IPS-18a (cell line): ENCODE measurements at regions not wholly inside any gene's neighbourhood (a gene's known extent, or its start where the extent isn't known, plus 50 kb on each side); places are given as distances from the start of the nearest gene placed in this dataset.
A peak's percentile ranks its signal among the peaks of the same experiment; 100 is the strongest.
"Not testable (repeated sequence)": the region's sequence is repeated elsewhere in the genome, so short reads cannot be mapped to it uniquely, and the experiment has no call there.

Source experiments
- H3K27ac ChIP-seq: one replicate; pipeline ENCODE4 v1.5.1; 2013; ENCODE audit warnings: low read length
- H3K27me3 ChIP-seq: one replicate; pipeline ENCODE4 v1.6.1; 2013; ENCODE audit warnings: mild to moderate bottlenecking, low read length; ENCODE audit not compliant: control insufficient read depth, insufficient read depth
- H3K36me3 ChIP-seq: one replicate; pipeline ENCODE4 v1.6.1; 2013; ENCODE audit warnings: low read depth, low read length; ENCODE audit not compliant: control insufficient read depth
- H3K4me1 ChIP-seq: one replicate; pipeline ENCODE4 v1.6.1; 2013; ENCODE audit warnings: low read depth, low read length; ENCODE audit not compliant: control insufficient read depth
- H3K4me3 ChIP-seq: one replicate; pipeline ENCODE4 v1.5.1; 2013; ENCODE audit warnings: low read length
- H3K9ac ChIP-seq: one replicate; pipeline ENCODE4 v1.6.1; 2013; ENCODE audit warnings: mild to moderate bottlenecking, low read length, moderate library complexity
- H3K9me3 ChIP-seq: one replicate; pipeline ENCODE4 v1.6.1; 2013; ENCODE audit warnings: low read depth, low read length; ENCODE audit not compliant: control insufficient read depth

- Histone ChIP-seq H3K36me3 (no peaks in the 10 kb centered on the region), H3K4me1 (peaks cover 18% of the 10 kb centered on the region), H3K4me3 (peak overlapping the region; percentile 82), H3K9ac (peak overlapping the region; percentile 93), H3K9me3 (no peaks in the 10 kb centered on the region), H3K27me3 (no peaks in the 10 kb centered on the region), H3K27ac (peak overlapping the region; percentile 86)
Measured at GRCh38 chr6:27809939-27810767, 102.0 kb downstream of the OR2B2 start.

GRCh38 chr6:27809067-27809938, 102.9 kb downstream of the OR2B2 start:
- peak overlapping the region; percentile 82 for H3K4me3 ChIP-seq
- H3K27ac ChIP-seq: peak overlapping the region; percentile 83
- H3K27me3 ChIP-seq: no peaks in the 10 kb centered on the region
- H3K4me1 ChIP-seq: peaks cover 18% of the 10 kb centered on the region
- H3K36me3 ChIP-seq: no peaks in the 10 kb centered on the region
- H3K9me3 ChIP-seq: no peaks in the 10 kb centered on the region
- peak overlapping the region; percentile 93 for H3K9ac ChIP-seq

DNA sequence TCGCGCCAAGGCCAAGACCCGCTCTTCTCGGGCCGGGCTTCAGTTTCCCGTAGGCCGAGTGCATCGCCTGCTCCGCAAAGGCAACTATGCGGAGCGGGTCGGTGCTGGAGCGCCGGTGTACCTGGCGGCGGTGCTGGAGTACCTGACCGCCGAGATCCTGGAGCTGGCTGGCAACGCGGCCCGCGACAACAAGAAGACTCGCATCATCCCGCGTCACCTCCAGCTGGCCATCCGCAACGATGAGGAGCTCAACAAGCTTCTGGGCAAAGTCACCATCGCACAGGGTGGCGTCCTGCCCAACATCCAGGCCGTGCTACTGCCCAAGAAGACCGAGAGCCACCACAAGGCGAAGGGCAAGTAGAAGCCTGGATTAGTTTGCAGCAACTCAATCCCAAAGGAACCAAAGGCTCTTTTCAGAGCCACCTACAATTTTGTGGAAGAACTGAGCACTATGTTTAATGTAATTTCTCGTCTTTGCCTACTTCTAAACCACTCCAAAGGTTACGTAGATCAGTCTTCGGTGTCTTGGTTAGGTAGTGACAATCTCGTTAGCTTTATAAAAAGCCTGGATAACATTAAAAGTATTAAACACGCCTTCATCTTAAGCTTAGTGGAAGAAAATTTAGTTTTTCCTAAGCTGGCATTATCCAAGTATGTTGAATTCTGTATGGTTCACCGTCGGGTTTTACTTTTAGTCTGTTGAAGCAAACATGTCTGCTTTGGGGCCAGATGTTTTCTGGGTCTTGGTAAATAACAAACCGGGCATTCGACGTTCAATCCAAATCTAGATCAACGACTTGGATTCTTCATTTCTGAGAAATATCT, 103.7 kb downstream of the OR2B2 start:
- not testable (repeated sequence) for H3K9me3 ChIP-seq, H3K27me3 ChIP-seq, H3K36me3 ChIP-seq
- Histone ChIP-seq H3K4me1 (peaks cover 16% of the 10 kb centered on the region), H3K9ac (peak overlapping the region; percentile 93), H3K4me3 (peak overlapping the region; percentile 82), H3K27ac (peak overlapping the region; percentile 83)

DNA sequence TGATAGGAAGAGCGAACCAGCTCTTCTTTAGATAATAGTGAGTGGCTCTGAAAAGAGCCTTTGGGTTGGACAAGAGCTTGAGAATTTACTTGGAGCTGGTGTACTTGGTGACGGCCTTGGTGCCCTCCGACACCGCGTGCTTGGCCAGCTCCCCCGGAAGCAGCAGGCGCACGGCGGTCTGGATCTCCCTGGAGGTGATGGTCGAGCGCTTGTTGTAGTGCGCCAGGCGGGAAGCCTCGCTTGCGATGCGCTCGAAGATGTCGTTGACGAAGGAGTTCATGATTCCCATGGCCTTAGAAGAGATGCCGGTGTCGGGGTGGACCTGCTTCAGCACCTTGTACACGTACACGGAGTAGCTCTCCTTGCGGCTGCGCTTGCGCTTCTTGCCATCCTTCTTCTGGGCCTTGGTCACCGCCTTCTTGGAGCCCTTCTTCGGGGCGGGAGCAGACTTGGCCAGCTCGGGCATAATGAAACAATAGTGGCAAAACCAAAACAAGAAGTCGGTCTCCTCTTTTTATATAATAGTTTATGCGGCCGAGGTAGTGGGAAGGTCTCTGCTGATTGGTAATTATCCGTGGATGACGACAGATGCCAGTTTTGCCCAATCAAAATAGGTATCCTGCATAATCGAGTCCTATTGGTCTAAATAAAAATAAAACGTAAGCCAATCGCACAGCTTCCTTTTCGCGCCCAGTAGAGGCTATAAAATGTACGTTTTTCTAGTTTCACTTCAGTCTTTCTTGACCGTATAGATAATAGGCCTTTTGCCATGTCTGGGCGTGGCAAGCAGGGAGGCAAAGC, 104.6 kb downstream of the OR2B2 start:
- H3K27me3 ChIP-seq, H3K9me3 ChIP-seq, H3K36me3 ChIP-seq: not testable (repeated sequence)
- Histone ChIP-seq H3K4me3 (peak overlapping the region; percentile 82), H3K9ac (peak overlapping the region; percentile 93), H3K4me1 (peaks cover 11% of the 10 kb centered on the region), H3K27ac (peak overlapping the region; percentile 52)

DNA sequence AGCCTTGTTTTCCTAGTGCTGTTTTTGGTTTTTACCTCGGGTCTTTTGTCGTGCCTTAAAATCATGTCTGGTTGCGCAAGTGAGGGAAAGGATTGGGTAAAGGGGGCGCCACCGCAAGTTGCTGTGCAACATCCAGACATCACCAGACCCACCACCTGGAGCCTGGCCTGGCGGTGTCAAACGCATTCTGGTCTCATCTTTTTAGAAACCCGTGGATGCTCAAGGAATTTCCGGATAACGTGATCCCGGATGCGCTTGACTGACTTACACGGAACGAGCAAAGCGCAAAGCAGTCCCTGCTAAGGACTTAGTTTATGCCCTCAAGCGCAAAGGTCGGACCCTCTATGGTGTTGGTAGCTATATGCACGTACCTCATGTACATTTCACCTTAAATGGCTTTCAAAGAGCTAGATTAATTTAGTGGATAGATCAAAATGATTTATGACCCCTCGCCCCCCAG, 105.2 kb downstream of the OR2B2 start:
- Histone ChIP-seq H3K27ac (peak overlapping the region; percentile 52), H3K4me3 (peak overlapping the region; percentile 71), H3K36me3 (no peaks in the 10 kb centered on the region), H3K9ac (peak overlapping the region; percentile 78), H3K9me3 (no peaks in the 10 kb centered on the region), H3K27me3 (no peaks in the 10 kb centered on the region), H3K4me1 (peaks cover 7% of the 10 kb centered on the region)

DNA sequence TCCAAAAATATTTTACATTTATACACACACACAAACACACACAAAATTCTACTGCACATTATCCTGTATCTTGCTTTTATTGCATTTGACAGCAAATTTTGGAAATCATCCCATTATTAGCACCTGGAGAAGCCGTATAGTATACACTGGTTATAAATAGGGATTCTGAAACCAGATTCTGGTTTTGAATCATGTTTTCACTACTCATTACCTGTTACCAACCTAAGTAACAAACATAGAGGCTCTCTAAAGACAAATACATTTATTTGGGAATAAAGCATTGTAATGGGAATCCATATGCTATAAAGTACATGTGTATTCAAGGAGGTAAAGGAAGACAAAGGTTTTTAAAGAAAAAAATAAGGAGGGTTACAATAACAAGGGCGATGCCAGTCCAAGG, 106.8 kb downstream of the OR2B2 start:
- Histone ChIP-seq H3K27me3 (no peaks in the 10 kb centered on the region), H3K4me1 (peaks cover 5% of the 10 kb centered on the region), H3K9ac (no peak overlapping the region), H3K9me3 (no peaks in the 10 kb centered on the region), H3K4me3 (no peak overlapping the region), H3K36me3 (no peaks in the 10 kb centered on the region), H3K27ac (no peak overlapping the region)

DNA sequence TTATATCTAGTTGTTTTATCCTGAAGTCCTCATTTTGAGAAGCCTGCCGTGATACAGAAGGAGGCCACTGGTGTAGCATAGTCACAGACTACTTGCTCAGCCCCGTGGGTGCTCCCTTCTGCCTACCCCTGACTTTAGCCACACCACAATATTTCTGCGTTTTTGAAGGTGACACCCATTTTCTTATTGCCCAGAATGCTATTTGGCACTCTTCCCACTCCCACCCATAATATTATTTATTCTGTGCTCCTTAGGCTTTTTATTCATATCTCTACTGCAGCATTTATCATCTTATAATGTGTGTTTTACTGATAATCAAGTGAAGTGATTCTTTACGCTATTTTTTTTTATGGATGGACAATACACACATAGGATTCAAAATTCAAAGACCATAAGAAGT, 107.3 kb downstream of the OR2B2 start:
- no peak overlapping the region for H3K4me3 ChIP-seq
- H3K9ac ChIP-seq: no peak overlapping the region
- H3K27me3 ChIP-seq: no peaks in the 10 kb centered on the region
- no peak overlapping the region for H3K27ac ChIP-seq
- no peaks in the 10 kb centered on the region for H3K36me3 ChIP-seq
- no peaks in the 10 kb centered on the region for H3K9me3 ChIP-seq
- peaks cover 5% of the 10 kb centered on the region for H3K4me1 ChIP-seq

GRCh38 chr6:27800731-27801373, 111.3 kb downstream of the OR2B2 start:
- Histone ChIP-seq H3K36me3 (no peaks in the 10 kb centered on the region), H3K4me1 (no peaks in the 10 kb centered on the region), H3K27me3 (no peaks in the 10 kb centered on the region), H3K9ac (no peak overlapping the region), H3K27ac (no peak overlapping the region), H3K4me3 (no peak overlapping the region), H3K9me3 (no peaks in the 10 kb centered on the region)

DNA sequence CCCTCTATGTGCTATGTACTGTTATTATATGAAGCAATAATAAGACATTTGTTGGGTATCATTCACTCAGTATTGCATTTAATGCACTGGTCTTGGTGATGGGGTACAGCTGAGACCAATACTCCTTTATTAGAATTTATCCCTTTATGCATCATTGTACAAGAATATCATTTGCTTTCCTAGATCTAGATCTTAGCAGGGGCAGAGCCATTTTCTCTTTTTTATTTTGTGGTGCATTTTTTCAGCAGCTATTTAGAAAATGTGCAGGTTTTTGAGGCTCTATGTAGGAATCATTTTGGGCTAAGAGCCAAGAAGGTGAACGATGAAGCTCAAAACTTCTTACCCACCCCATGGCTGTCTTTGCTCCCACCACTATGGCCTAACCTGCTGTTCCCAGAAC, 114.2 kb downstream of the OR2B2 start:
- no peaks in the 10 kb centered on the region for H3K36me3 ChIP-seq
- no peaks in the 10 kb centered on the region for H3K9me3 ChIP-seq
- no peak overlapping the region for H3K4me3 ChIP-seq
- no peaks in the 10 kb centered on the region for H3K27me3 ChIP-seq
- peaks cover 2% of the 10 kb centered on the region for H3K4me1 ChIP-seq
- H3K27ac ChIP-seq: no peak overlapping the region
- no peak overlapping the region for H3K9ac ChIP-seq

DNA sequence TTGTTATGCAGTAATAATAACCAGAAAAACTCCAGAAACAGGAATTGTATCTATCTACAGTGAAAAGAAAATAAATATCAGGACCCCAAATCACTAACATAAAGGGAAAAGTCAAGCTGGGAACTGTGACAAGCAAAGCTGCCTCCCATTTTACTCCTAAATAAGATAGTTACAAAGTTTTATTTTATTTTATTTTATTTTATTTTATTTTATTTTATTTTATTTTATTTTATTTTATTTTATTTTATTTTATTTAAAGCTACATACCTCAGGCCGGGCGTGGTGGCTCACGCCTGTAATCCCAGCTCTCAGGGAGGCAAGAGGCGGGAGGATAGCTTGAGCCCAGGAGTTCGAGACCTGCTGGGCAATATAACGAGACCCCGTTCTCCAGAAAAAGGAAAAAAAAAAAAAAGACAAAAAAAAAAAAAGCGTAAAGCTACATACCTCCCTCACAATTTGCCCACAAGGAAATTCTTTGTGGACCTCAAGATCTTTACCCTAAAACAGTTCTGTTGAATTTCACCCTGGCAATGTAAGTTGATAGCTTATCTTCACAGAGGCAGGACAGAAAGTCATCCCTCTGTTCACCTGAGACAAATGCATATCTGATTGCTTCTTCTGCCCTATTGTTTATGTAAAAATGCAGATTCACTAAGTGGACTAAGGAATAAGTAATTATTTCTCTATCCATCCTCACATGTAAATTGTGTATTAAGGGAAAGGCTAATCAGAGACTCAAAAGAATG, 115.3 kb downstream of the OR2B2 start:
- H3K36me3 ChIP-seq, H3K27ac ChIP-seq, H3K4me1 ChIP-seq, H3K27me3 ChIP-seq, H3K9ac ChIP-seq, H3K4me3 ChIP-seq, H3K9me3 ChIP-seq: not testable (repeated sequence)
